Posterior cingulate gyrus (tissue), 11 donors: ENCODE measurements at regions not wholly inside any gene's neighbourhood (a gene's known extent, or its start where the extent isn't known, plus 50 kb on each side); places are given as distances from the start of the nearest gene placed in this dataset.
"Not testable (repeated sequence)": the region's sequence is repeated elsewhere in the genome, so short reads cannot be mapped to it uniquely, and the experiment has no call there.

Experiments used
- DNase-seq, 10 donors: peaks; one replicate each; pipeline versions ENCODE4 v3.0.0 to v3.0.0-alpha.2; 2020 to 2021; ENCODE audit warnings: mixed read lengths in 3 of 10
- intact Hi-C: fragments of 100-400 bp; cut with DNase I; formaldehyde crosslinking; loops from one replicate; pipeline ENCODE4 v1.15.1; 2023

DNA sequence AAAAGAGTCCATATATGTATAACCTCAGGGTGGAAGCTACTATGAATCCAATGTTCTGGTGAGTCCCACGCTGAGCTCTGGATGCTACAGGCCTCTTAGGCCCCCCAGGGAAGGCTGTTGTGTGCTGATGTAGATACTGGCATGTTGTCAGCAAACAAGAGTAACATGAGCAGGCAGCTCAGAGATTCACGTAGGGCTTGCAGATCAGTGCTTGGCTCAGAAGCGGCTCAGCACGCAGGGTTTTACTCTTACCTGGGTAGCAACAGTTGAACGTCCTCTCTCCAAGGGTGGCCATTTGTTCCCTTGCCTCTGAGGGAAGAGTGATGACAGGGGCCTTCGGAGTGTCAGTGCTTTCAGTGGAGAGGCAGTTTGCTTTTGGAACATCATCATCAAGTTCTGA, 93.4 kb downstream of the ZFP64 start:
- intact Hi-C loops = no loop called here
- DNase-seq = no peak

DNA sequence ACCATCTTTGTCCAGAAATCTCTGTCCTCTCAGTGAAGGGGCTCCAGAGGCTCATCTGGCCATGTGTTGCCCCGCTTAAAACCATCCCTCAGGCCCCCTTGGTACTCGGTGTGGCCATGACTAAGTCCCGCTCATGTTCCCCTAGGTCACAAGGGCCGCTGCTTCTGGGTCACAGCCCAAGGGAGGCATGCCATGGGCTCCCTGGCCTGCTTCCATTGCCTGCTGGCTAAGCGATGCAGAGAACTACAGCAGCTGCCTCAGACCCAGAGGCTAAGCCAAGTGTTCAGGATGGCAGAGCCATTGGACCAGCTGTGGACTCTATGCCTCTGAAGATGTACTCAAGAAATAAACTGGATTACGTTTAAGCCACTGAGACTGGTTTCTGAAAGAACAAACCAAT, 95.5 kb downstream of the ZFP64 start:
- DNase-seq = no peak
- intact Hi-C loops = no loop called here

DNA sequence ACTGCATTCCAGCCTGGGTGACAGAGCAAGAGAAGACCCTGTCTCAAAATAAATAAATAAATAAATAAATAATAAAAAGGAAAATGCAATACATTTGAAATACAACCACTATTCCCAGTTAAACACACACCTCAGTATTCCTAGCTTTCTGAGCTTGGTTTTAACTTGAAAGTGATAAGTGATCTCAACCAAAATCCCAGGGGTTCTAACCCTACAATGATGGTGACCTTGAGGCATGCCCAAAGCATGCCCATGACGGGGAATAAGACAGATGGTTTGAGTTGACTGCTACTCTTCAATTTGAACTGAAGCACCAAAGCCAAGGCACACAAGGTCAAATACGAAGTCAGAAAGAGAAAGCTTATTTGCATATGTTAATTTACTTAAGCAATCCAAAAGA, 96.9 kb downstream of the ZFP64 start:
- DNase-seq = no peak
- intact Hi-C loops = no loop called here

GRCh38 chr20:52093575-52093974, 98.0 kb downstream of the ZFP64 start:
- intact Hi-C loops = no loop called here
- DNase-seq = no peak

- no peak for DNase-seq
- intact Hi-C loops = no loop called here
Measured at GRCh38 chr20:52090035-52090434, 101.5 kb downstream of the ZFP64 start.

GRCh38 chr20:52087471-52087870, 104.1 kb downstream of the ZFP64 start:
- intact Hi-C loops = loop anchor here (10.0 kb wide), 3 partner anchors 283 to 1103 kb away; partner anchors contain the start of gene SALL4
- DNase-seq = no peak

GRCh38 chr20:52086878-52087277, 104.7 kb downstream of the ZFP64 start:
- no peak for DNase-seq
- intact Hi-C loops = loop anchor here (10.0 kb wide), 3 partner anchors 282 to 1102 kb away; partner anchors contain the start of gene SALL4

DNA sequence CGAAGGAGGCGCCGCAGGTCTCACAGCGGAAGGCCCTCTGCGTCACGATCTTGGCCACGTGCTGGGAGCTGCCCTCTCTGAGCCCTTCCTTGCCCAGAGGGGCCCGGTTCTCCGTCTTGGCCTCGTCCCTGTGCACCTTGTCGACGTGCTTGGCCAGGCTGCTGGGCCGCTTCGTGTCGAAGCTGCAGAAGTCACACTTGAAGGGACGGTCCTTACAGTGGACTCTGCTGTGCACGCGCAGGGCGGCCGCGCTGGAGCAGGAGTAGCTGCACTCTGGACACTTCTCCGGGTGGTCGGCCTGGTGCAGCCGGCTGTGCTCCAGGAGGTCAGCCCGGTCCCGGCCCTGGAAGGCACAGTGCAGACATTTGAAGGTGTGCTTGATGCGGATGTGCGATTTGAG, 106.9 kb downstream of the ZFP64 start:
- peak in 1 of 10 donors; percentile 83 for DNase-seq
- intact Hi-C loops = loop anchor here (10.0 kb wide), 3 partner anchors 280 to 1100 kb away; partner anchors contain the start of gene SALL4

DNA sequence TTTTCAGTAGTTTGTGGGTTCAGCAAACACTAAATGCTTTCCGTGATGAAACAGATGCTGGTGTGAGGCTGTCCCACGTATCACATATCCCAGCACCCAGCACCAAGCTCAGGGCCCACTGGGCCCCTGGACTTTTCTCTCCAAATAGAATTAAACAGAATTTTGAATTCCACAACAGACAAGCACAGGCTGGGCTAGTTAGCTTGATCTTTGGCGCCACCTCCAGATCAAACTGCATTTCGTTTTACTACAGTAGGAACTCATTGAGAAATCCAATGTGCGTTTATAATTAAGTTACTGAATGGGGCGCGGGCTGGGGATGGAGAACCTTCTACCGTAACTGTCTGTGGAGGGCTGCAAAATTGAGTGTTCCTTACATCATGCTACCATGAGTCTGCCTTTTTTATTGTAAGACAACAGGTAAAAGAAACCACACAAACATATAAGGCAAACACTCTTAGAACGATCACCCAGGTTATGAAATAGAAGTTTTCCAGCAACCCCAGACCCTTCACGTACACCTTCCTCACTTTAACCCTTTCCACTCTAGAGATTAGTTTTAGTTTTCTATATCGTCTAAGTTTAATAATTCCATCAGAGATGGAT, 107.8 kb downstream of the ZFP64 start:
- DNase-seq = peak in 6 of 10 donors; percentile 58 to 91 (median 63)
- intact Hi-C loops = loop anchor here (1.0 to 10.0 kb wide), 4 partner anchors 279 to 1099 kb away; partner anchors contain the start of gene SALL4

DNA sequence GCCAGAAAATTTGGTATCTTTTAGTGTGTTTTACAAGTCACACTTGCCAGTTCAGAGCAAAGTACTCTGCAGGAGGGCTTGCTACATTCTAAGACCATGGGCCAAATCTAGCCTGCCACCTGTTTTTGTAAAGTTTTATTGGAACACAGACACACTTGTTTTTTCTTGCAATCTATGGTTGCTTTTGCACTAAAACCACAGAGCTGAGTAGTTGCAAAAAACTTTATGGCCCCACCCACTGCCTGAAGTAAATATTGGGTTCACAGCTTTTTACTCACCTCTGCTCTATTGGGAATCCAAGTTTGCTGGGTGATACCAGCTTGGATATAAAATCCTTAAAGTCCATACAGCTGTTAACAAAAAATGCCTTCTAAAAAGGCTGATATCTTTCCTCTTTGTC, 109.0 kb downstream of the ZFP64 start:
- intact Hi-C loops = loop anchor here (1.0 to 10.0 kb wide), 4 partner anchors 278 to 1098 kb away; partner anchors contain the start of gene SALL4
- DNase-seq = no peak

GRCh38 chr20:52081791-52082190, 109.8 kb downstream of the ZFP64 start:
- intact Hi-C loops = loop anchor here (10.0 kb wide), 3 partner anchors 277 to 1097 kb away; partner anchors contain the start of gene SALL4
- DNase-seq = no peak

DNA sequence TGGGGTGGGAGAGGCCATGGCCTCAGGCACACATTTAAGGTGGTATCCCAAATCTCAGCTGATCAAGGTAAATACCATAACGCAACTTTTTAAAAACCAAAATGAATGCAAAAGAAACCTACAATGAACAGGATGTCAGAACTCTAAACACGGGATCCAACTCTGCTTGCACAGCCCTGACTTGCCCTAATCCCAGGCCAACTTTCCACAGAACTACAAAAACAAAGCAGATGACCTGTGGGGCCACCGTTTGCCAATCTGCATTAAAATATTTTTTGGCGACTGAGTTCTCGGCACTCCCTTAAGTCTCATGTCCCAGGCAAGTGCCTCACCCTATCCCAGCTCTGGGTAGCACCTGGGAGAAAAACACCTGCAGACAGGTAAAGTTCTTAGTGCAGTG, 110.5 kb downstream of the ZFP64 start:
- no peak for DNase-seq
- intact Hi-C loops = loop anchor here (10.0 kb wide), 3 partner anchors 276 to 1096 kb away; partner anchors contain the start of gene SALL4

DNA sequence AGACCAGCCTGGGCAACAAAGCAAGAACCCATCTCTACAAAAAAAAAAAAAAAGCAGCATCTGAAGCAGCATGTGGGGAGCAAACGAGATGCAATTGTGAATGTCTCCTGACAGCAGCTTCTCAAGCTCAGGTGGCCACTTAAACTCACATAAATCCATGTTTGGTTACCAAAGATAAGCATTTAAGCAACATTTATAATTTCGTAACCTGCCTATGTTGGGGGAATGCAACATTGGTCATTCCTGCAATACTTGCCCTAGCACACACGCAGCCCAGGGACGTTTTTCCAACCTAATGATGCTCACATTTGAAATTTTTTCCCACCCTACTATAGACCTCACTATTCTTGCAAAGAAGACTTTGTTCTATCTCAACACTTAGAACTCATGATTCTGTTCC, 113.3 kb downstream of the ZFP64 start:
- intact Hi-C loops = no loop called here
- DNase-seq = no peak

DNA sequence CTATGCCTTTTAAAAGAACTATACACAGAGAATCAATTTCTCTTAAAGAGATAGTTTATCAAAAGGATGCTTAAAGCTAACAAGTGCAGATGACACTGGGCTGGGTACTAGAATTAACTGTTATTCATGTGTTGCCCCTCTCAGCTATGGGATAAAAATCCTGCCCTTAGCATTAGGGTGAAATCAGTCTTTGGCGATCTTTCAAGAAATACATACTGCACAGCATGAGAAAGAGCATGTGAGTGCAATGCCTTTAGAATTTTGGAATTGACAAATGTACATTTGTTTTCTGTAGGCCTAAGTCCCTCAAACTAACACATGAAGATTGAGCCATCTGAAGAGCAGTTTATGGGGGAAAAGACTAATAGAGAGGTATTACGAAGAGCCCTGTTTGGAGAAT, 115.4 kb downstream of the ZFP64 start:
- intact Hi-C loops = no loop called here
- DNase-seq = no peak

DNA sequence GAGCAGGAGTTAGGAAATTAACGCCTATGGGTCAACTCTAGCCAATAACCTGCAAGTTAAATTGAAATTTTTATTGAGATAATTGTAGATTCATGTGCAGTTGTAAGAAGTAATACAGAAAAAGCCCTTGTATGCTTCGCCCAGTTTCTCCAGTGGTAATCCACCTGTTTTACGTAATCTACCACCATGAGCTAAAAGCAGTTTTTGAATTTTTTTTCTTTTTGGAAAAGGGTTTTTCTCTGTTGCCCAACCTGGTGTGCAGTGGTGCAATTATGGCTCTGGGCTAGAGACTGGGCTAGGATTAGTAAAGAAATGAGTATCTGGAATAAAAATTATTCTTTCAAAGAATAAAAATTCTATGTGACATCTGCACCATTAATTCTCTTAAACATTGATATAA, 116.2 kb downstream of the ZFP64 start:
- intact Hi-C loops = no loop called here
- no peak for DNase-seq

GRCh38 chr20:52071136-52071535, 120.4 kb downstream of the ZFP64 start:
- DNase-seq = no peak
- intact Hi-C loops = no loop called here

DNA sequence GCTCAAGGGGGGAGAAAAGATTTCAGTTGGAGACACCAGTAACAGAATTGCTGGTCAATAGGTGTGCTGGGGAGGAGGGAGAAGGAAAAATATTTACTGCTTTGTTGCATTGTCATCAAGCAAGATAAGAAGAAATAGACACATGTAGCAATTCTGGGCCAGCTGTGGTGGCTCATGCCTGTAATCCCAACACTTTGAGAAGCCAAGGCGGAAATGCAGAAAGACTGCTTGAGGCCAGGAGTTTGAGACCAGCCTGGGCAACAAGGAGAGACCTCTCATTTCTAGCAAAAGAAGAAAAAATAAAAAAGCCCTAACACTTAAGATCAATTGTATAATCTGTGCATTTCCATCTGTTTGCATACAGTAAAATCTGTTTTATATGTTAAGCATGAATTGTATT, 126.6 kb downstream of the ZFP64 start:
- intact Hi-C loops = no loop called here
- no peak for DNase-seq

- intact Hi-C loops = no loop called here
- no peak for DNase-seq
Measured at GRCh38 chr20:52062452-52063209, 128.9 kb downstream of the ZFP64 start.

- DNase-seq = no peak
Measured at GRCh38 chr20:52060794-52061714, 130.5 kb downstream of the ZFP64 start.

DNA sequence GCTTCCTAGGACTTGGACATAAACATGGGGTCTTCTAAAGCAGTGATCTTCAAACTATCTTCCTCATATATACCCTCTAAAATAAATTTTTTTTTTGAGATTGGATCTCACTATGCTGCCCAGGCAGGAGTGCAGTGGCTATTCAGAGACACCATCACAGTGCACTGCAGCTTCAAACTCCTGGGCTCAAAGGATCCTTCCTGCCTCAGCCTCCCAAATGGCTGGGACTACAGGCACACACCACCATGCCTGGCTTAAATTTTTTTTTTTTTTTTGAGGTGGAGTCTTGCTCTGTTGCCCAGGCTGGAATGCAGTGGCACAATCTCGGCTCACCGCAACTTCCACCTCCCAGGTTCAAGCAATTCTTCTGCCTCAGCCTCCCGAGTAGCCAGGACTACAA, 134.4 kb downstream of the ZFP64 start:
- intact Hi-C loops, DNase-seq: not testable (repeated sequence)

More at GRCh38 chr20:52060794-52061714, 130.5 kb downstream of the ZFP64 start:
- intact Hi-C loops = no loop called here
